D721Med (cell line): ENCODE measurements at regions not wholly inside any gene's neighbourhood (a gene's known extent, or its start where the extent isn't known, plus 50 kb on each side); places are given as distances from the start of the nearest gene placed in this dataset.

ENCODE experiments used
- DNase-seq: peaks from one replicate; pipeline ENCODE4 v3.0.0; 2011; ENCODE audit warnings: low spot score; ENCODE audit not compliant: insufficient read length
- FAIRE-seq: peaks from 2 replicates; lab custom pipeline; 2011; peaks lifted over from hg19 to GRCh38; lab: Jason Lieb, UNC
- TF ChIP-seq, protein P1 (sequence below): IDR thresholded peaks from 2 replicates; pipeline ENCODE4 v1.5.1; 2012; ENCODE audit warnings: mild to moderate bottlenecking, control low read depth; ENCODE audit not compliant: insufficient read depth; ENCODE audit errors: missing control alignments

DNA sequence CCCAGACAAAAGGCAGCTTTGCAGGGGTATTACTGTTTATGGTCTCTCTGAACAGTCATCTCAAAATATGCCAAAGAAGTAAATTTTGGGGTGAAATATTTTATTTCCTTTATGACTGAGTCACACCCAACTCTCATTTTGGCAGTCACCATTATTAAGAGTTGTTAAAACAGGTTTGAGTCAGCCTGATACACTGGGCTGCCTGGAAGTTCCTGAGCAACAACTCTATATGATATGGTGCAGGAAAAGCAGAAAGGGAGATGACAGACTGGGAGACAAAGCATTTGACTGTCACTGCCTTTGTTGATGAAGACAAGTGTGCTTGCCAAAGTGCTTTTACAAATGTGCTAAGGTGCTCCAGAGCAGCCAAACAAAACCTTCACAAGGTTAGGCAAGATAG is 1263.5 kb downstream of the PCDH7 start:
- DNase-seq (no peak), FAIRE-seq (no peak)
- TF ChIP-seq, protein P1, sequence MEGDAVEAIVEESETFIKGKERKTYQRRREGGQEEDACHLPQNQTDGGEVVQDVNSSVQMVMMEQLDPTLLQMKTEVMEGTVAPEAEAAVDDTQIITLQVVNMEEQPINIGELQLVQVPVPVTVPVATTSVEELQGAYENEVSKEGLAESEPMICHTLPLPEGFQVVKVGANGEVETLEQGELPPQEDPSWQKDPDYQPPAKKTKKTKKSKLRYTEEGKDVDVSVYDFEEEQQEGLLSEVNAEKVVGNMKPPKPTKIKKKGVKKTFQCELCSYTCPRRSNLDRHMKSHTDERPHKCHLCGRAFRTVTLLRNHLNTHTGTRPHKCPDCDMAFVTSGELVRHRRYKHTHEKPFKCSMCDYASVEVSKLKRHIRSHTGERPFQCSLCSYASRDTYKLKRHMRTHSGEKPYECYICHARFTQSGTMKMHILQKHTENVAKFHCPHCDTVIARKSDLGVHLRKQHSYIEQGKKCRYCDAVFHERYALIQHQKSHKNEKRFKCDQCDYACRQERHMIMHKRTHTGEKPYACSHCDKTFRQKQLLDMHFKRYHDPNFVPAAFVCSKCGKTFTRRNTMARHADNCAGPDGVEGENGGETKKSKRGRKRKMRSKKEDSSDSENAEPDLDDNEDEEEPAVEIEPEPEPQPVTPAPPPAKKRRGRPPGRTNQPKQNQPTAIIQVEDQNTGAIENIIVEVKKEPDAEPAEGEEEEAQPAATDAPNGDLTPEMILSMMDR = no peak

GRCh38 chr4:31984872-31985271 is 1264.7 kb downstream of the PCDH7 start:
- FAIRE-seq (no peak), DNase-seq (no peak)
- TF ChIP-seq, protein P1 = no peak

- no peak for DNase-seq
- no peak for FAIRE-seq
- TF ChIP-seq, protein P1 = no peak
Observed at GRCh38 chr4:31995943-31996901, 1276.1 kb downstream of the PCDH7 start.

DNA sequence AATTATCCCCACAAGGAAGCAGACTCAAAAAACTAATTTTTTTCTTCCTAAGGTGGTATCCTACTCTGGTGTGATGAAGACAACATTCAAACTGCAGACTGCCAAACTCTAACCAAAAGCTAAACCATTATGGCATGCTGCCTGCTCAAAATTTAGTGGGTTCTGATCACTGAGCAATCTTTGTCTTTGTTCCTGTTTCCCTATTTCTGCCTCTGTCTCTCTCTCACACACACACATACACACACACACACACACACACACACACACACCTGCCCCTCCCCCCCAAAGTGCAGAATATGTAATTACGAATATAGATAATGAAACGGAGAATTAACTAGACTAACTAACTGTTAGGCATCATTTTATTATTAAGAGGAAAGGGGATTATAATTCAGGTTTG is 1278.6 kb downstream of the PCDH7 start:
- FAIRE-seq = no peak
- TF ChIP-seq, protein P1 = no peak
- no peak for DNase-seq

GRCh38 chr4:31999848-32000247 is 1279.7 kb downstream of the PCDH7 start:
- TF ChIP-seq, protein P1 = no peak
- FAIRE-seq = no peak
- no peak for DNase-seq

DNA sequence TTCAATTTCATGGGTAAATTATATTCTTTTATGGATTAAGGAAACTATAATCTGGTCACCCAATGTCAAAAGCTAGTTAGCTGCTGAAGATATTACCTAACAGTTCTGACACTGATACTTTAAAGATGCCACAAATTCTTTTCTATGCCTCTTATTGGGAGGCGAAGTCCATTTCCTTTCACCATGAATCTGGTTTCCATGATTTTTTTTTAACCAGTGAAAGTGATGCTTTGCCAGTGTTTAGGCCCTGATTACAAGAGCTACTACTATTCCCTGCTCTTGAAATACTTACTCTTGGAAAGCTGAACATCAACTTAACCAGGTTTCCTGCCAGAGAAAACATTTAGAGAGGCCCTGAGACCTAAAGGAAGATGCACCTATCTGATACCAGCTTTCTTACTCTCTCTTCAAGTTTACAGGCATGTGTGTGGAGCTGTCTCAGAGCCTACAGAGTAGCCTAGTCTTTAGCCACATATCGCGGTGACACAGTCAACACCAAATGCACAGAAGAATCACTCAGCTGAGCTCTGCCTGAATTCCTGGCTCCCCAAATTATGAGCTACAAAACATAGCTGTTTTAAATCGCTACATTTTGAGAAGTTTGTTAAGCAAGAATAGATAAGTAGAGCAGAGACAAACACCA is 1280.8 kb downstream of the PCDH7 start:
- TF ChIP-seq, protein P1 = no peak
- no peak for DNase-seq
- FAIRE-seq = no peak
